C1 segment of cervical spinal cord (tissue), 14 donors: ENCODE measurements at regions not wholly inside any gene's neighbourhood (a gene's known extent, or its start where the extent isn't known, plus 50 kb on each side); places are given as distances from the start of the nearest gene placed in this dataset.
"Not testable (repeated sequence)": the region's sequence is repeated elsewhere in the genome, so short reads cannot be mapped to it uniquely, and the experiment has no call there.

Source experiments
- DNase-seq, 14 donors: peaks; one replicate each; lab custom pipeline; 2025; lab: John Stamatoyannopoulos, UW

DNA sequence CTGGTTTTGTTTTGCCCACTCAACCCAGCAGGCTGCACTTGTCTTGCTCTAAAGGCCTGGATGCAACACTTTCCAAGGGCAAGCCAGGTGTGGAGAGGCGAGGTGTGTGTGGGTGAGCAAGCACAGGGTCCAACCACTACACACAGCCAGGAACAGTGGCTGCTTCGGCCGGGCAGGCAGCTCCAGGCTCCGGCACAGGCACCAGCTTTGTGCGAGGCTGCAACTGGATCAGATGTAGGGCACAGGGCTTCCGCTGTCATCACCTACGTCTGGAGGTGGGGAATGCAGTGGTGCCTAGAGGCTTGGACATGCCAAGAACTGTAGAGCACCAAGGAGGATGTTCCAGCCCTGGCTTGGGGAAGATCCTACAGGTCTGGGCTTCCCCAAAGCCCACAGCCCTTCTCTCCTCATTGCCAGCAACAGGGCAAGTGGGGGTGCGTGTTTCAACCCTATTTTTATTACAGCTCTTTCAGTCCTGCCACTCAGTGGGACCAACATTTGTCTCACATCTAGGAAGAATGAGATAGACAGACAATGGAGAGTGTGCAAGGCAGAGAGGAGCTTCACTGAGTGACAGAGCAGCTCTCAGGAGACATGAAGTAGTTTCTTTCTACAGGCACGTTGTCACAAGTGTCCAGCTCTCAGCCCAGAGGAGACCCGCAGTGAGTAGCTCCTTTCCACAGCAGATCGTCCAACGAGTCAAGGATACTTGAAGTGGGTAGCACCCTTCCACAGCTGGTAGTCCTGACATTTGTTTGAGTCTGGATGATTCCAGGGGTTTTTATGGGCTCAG is 622.2 kb downstream of the CDH9 start:
- no peak for DNase-seq

- no peak for DNase-seq
These were observed 647.8 kb downstream of the CDH9 start for GRCh38 chr5:26390608-26391007.

DNA sequence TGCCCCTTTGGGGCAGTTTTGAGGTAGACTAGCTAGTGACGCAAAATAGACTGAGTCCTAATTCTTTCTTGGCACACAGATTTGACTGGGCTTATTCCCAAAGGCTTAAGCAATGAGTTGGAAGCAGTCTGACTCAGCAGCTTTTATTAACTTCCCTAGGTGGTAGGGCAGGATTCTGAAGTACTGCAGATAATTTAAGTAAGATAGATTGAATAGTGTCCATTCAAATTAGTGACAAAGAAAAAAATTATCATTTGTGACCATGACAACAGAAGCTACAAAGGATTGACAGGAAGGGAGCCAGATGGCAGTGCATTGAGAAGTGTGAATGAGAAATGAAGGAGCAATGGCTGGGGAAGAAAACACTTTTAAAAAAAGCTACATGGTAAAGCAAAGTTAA is 649.4 kb downstream of the CDH9 start:
- peak in 1 of 14 donors; percentile 3 for DNase-seq

DNA sequence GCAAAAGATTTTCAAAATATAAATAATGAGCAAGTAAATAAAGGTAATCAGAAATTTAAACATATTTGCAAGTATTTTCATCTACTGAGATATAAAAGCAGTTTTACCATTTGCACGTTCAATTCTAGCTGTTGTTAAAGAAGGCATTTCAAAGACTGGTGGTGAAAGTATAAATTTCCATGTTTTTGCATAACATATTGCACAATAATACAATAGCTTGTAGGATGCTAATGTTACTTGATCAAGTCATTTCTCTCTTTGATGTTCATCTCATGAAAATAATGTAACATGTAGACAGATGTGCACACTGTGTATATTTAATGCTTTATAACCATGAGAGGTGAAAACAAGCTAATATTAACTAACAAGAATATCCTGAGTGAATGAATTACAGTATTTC is 651.9 kb downstream of the CDH9 start:
- no peak for DNase-seq

DNA sequence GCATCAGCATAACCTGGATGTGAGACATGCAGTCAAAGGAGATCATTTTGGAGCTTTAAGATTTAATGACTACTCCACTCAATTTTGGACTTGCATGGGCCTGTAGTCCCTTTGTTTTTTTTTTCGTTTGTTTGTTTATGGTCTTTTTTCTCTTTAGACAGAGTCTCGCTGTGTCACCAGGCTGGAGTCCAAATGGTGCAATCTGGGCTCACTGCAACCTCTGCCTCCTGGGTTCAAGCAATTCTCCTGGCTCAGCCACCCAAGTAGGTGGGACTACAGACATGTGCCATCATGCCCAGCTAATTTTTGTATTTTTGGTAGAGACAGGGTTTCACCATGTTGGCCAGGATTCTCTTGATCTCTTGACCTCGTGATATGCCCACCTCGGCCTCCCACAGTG is 673.8 kb downstream of the CDH9 start:
- not testable (repeated sequence) for DNase-seq

DNA sequence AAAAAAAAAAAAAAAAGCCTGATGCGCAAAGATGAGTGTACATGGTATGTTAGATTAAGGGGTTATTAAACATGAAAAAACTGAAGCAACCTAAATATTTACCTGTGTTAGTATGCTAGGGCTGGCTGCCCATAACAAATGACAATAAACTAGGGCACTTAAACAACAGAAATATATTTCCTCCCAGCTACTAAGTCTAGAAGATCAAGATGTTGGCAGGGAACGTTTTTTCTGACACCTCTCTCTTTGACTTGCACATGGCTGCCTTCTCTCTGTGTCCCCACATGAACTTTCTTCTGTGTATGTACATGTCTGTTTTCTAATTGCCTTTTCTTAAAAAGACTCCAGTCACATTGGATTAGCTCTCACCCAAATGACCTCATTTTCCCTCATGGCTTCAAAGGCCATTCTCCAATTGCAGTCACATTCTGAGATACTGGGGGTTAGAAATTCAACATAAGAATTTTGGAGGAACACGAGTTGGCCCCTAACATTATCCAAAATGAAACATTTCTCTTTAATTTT is 694.5 kb downstream of the CDH9 start:
- no peak for DNase-seq

- DNase-seq: no peak
These were observed 698.8 kb downstream of the CDH9 start for GRCh38 chr5:26339576-26339975.

- DNase-seq: no peak
These were observed 708.7 kb downstream of the CDH9 start for GRCh38 chr5:26329562-26330189.

DNA sequence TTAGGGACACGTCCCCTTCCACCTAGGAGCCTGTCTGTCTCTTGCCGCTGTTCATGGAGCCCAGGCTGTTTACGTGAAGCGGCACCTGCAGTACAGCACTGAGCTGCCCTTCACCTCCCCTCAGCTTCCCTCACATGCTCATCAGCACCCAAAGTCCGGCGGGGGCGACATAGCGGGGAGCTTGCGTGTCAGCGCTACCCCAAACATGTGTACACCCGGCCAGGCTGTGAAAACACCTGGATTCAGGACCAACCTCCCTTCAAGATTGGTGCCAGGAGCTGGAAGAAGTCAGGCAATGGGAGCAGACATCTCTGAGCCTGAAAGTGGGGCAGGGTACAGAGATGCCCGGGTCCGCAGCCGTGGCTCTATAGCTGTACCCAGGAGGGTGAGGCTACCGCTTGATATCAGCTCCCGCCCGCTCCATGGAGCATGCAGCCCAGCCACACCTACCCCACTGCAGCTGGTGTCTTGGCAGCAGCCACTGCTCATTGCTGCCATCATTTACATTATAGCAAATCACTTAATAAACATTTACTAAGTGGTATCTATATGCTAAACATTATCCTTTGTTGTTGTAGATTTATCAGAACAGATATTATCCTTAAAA is 712.1 kb downstream of the CDH9 start:
- DNase-seq: no peak

- not testable (repeated sequence) for DNase-seq
These were observed 713.0 kb downstream of the CDH9 start for GRCh38 chr5:26325432-26325831.

DNA sequence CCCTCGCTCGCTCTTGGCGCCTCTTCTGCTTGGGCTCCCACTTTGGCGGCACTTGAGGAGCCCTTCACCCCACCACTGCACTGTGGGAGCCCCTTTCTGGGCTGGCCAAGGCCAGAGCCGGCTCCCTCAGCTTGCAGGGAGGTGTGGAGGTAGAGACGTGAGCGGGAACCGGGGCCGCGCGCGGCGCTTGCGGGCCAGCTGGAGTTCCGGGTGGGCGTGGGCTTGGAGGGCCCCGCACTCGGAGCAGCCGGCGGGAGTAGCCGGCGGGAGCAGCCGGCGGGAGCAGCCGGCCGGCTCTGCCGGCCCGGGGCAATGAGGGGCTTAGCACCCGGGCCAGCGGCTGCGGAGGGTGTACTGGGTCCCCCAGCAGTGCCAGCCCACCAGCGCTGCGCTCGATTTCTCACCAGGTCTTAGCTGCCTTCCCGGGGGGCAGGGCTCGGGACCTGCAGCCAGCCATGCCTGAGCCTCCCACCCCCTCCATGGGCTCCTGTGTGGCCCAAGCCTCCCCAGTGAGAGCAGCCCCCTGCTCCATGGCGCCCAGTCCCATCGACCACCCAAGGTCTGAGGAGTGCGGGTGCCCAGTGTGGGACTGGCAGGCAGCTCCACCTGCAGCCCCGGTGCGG is 714.0 kb downstream of the CDH9 start:
- DNase-seq: not testable (repeated sequence)

GRCh38 chr5:26323794-26324193 is 714.6 kb downstream of the CDH9 start:
- DNase-seq: no peak

DNA sequence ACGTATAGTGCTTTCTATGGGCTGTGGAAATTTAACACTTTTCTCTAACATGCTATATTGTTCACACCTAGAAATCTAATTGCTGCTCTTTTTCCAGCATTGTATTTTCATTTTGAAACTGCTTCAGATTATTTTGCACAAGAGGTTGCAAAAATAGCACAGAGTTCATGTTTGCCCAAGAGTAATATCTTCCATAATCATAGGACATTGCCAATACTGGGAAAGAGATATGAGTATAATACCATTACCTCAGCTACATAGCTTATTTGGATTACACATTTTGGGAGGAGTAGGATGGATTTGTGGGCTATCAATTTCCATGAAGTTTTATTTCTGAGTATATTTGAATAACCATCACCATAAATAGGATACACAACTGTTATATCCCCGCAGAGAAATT is 717.1 kb downstream of the CDH9 start:
- no peak for DNase-seq

DNA sequence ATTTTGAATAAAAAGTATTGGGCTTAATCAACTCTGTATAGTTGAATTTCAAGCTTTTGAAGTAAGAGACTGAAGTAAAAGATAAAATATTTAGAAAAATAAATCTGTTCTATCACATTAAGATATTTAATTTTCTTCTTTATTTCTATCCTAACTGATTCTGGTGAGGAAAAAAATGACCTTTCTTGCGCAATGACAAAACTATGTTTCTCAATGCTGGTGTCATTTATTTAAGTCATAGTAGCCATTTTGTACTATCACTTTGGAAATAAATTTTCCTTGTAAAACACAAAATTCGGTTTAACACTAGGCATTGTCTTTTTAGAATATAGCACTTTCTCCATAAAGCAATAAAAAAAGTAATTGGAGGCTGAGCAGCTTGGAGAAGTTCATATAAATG is 728.0 kb downstream of the CDH9 start:
- DNase-seq: no peak

DNA sequence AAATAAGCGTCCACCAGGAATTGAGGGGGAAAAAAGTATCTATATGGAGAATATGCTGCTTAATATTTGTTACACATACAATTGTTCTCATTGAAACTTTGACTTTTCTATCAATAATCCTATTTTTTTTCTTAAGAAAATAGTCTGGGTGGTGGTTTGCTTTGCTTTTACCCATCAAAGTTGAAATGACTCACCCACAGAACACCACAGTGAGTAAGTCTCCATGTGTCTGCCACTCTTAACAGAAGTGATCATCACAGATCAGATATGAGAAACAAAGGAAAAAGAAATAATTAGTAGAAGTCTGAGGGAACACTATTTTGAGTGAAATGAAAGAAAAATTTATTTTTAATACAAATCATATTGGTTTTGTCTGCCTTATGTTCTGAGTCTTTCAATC is 742.8 kb downstream of the CDH9 start:
- no peak for DNase-seq

- no peak for DNase-seq
These were observed 756.2 kb downstream of the CDH9 start for GRCh38 chr5:26282190-26282589.

DNA sequence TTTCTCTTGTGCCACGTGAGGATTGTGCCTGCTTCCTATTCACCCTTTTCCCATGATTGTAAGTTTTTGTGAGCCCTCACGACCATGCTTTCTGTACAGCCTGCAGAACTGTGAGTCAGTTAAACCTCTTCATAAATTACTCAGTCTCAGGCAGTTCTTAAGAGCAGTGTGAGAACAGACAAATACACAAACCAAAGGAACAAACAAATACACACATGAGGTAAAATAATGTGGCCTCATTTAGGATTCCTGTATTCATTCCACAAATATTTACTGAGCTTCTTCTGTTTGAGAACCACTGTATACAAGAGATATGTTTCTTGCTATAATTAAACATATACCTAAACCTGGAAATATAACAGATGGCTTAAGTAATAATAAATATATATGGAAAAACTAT is 760.3 kb downstream of the CDH9 start:
- no peak for DNase-seq

DNA sequence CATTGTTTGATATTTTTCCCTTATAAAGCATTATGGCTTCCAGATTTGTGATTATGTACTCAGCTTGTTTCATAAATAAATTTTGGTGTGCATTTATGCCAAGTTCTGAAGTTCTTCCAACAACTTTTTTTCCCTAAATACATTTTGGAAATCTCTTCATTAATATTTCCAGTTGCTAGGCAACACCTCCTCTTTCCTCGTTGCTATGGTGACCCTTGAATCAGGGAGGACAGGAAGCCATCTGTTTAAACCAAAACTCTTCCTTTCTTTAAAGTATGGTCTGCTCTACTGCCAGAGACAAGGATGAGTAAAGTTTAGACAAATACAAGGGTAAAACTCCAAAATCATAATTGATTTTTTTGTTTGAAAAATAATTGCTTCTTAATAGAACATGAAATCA is 779.3 kb downstream of the CDH9 start:
- DNase-seq: no peak

DNA sequence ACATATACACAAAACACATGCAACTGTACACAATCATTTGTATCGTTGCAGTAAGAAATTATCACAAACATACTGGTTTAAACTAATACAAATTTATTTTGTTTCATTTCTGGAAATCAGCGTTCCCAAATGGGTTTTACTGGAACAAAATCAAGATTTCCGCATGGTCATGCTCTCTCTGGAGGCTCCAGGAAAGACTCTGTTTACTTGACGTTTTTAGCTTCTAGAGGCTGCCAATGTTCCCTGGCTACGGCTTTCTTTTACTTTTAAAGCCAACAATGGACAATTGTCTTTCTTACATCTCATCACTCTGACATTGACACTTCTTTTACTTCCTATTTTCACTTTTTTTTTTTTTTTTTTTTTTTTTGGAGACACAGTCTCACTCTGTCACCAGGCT is 793.1 kb downstream of the CDH9 start:
- no peak for DNase-seq

GRCh38 chr5:26239588-26239987 is 798.8 kb downstream of the CDH9 start:
- no peak for DNase-seq

- no peak for DNase-seq
These were observed 800.9 kb downstream of the CDH9 start for GRCh38 chr5:26237489-26237888.

- no peak for DNase-seq
These were observed 801.5 kb downstream of the CDH9 start for GRCh38 chr5:26236936-26237335.
